PFSK-1 (cell line): ENCODE measurements at regions not wholly inside any gene's neighbourhood (a gene's known extent, or its start where the extent isn't known, plus 50 kb on each side); places are given as distances from the start of the nearest gene placed in this dataset.

ENCODE experiments used
- FOXP2 ChIP-seq: optimal IDR thresholded peaks from 2 replicates; pipeline ENCODE3; 2011; ENCODE audit warnings: borderline replicate concordance, control low read depth, inconsistent platforms; ENCODE audit not compliant: insufficient read depth; ENCODE audit errors: extremely low read length, extremely low read depth
- POLR2AphosphoS5 ChIP-seq: IDR thresholded peaks from 2 replicates; pipeline ENCODE4 v1.6.1; 2012; ENCODE audit warnings: low read depth, mild to moderate bottlenecking, control low read depth, low read length, moderate library complexity
- REST ChIP-seq, 2 experiments: IDR thresholded peaks; 2 replicates each; pipeline versions ENCODE4 v1.6.1 to v1.8.0; 2011 to 2012; ENCODE audit warnings: low read depth in 2 of 2, low read length in 2 of 2, control low read depth in 1 of 2, inconsistent platforms in 1 of 2, mild to moderate bottlenecking in 1 of 2, moderate library complexity in 1 of 2; ENCODE audit not compliant: insufficient read depth in 1 of 2
- SIN3A ChIP-seq: IDR thresholded peaks from 2 replicates; pipeline ENCODE4 v1.6.1; 2012; ENCODE audit warnings: mild to moderate bottlenecking, low read length, moderate library complexity, borderline replicate concordance; ENCODE audit not compliant: insufficient read depth
- TAF1 ChIP-seq: IDR thresholded peaks from 2 replicates; pipeline ENCODE4 v1.6.1; 2012; ENCODE audit warnings: low read length, control low read depth, borderline replicate concordance; ENCODE audit not compliant: insufficient read depth

GRCh38 chr12:23001487-23001886 is 376.5 kb downstream of the ETNK1 start:
- no peak for TF ChIP-seq TAF1
- no peak for TF ChIP-seq POLR2AphosphoS5
- peak; percentile 75 to 91 for TF ChIP-seq REST (IDR thresholded peaks at IDR 0.05; ENCODE audit: insufficient read depth in 1 of 2, low read depth in 2 of 2, low read length in 2 of 2)

DNA sequence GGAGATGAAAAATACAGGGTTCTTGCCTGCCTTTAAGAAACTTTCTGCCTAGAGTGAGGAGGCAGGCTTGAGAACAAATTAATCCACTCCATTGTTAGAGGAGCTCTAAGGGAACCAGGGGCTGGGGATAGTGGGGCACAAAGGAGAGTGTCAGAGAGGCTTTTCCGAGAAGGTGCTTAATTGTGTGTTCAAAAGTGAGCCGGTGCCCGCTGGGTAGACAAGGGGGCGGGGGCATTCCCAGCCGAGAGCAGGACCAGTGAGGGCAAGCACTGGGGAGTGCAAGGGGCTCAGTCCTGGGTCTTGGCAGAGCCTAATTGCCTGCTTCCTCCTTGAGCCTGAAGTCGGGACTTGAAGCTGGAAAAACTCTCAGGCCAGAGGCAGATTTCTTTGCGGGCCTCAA is 377.4 kb downstream of the ETNK1 start:
- TF ChIP-seq SIN3A (no peak), POLR2AphosphoS5 (no peak), REST (IDR thresholded peaks at IDR 0.05; ENCODE audit: insufficient read depth in 1 of 2, low read depth in 2 of 2, low read length in 2 of 2) (no peak), TAF1 (no peak), FOXP2 (no peak)

GRCh38 chr12:23004473-23005020 is 379.6 kb downstream of the ETNK1 start:
- no peak for TF ChIP-seq REST (IDR thresholded peaks at IDR 0.05; ENCODE audit: insufficient read depth in 1 of 2, low read depth in 2 of 2, low read length in 2 of 2)
- TF ChIP-seq POLR2AphosphoS5, result no peak

GRCh38 chr12:23005387-23005786 is 380.4 kb downstream of the ETNK1 start:
- TF ChIP-seq TAF1 (no peak), POLR2AphosphoS5 (no peak), FOXP2 (no peak), REST (IDR thresholded peaks at IDR 0.05; ENCODE audit: insufficient read depth in 1 of 2, low read depth in 2 of 2, low read length in 2 of 2) (no peak)

DNA sequence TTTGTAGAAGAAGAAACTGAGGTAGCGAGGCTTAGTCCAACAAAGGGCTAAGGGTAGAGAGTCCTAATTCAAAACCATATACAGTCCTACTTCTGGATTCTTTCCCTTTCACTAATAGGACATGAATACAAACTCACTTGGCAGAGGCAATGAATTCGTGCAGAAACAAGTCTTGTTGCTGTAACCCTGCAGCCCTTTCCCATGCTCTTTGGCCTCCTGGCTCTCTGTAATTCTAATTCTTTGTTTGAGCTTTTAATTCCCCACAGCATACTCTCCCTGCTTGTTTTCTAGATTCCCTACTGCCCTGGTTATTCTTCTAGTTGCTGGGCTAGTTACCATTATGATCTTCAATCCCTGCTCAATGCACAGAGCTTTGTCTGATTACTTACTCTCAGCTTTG is 381.4 kb downstream of the ETNK1 start:
- no peak for TF ChIP-seq FOXP2
- TF ChIP-seq POLR2AphosphoS5, result no peak
- no peak for TF ChIP-seq REST (IDR thresholded peaks at IDR 0.05; ENCODE audit: insufficient read depth in 1 of 2, low read depth in 2 of 2, low read length in 2 of 2)
- TF ChIP-seq TAF1, result no peak
